ENCODE measurements at regions not wholly inside any gene's neighbourhood (a gene's known extent, or its start where the extent isn't known, plus 50 kb on each side); places are given as distances from the start of the nearest gene placed in this dataset.

GRCh38 chr6:121521164-121521555 lies 85.7 kb downstream of the GJA1 start:
- TF ChIP-seq GATA3 (IDR thresholded peaks at IDR 0.05; ENCODE audit: low read depth, low read length) (no peak), GATA2 (IDR thresholded peaks at IDR 0.05; ENCODE audit: low read depth, low read length) (no peak)

All from SH-SY5Y (cell line).